Testis (tissue), 2 donors: ENCODE measurements at regions not wholly inside any gene's neighbourhood (a gene's known extent, or its start where the extent isn't known, plus 50 kb on each side); places are given as distances from the start of the nearest gene placed in this dataset.

Source experiments
- POLR2A ChIP-seq: fragments of 450-650 bp; IDR thresholded peaks from one replicate; pipeline ENCODE4 v1.6.1; 2017; ENCODE audit warnings: antibody characterized with exemption, mild to moderate bottlenecking, moderate library complexity
- TF ChIP-seq, protein P1 (sequence below), 3 experiments: fragments of 450-650 bp in 2 of 3; fragments of 200-600 bp in 1 of 3; sonication (generic) in 1 of 3; IDR thresholded peaks; one replicate each; pipeline ENCODE4 v1.5.1; 2016 to 2019; ENCODE audit warnings: antibody characterized with exemption in 3 of 3, mild to moderate bottlenecking in 2 of 3, moderate library complexity in 1 of 3

DNA sequence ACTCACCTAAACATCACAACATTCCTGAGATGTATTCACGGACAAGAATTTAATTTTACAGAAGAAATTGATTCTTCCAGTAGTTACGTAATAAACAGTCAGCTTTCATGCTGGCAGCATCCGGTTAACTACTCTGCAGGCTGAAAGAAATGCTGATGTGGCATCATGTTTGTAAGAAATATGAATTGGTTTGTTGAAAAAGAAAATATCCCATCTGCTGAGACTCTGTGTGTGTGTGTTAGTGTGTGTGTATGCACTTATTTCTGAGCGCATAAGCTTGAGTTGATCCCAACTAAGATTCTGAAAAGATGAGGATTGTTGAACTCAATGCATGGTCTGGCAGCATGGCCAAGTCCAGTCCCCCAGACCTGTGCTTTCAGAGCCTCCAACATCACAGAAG lies 74.3 kb upstream of the FAM216B start:
- TF ChIP-seq, protein P1, sequence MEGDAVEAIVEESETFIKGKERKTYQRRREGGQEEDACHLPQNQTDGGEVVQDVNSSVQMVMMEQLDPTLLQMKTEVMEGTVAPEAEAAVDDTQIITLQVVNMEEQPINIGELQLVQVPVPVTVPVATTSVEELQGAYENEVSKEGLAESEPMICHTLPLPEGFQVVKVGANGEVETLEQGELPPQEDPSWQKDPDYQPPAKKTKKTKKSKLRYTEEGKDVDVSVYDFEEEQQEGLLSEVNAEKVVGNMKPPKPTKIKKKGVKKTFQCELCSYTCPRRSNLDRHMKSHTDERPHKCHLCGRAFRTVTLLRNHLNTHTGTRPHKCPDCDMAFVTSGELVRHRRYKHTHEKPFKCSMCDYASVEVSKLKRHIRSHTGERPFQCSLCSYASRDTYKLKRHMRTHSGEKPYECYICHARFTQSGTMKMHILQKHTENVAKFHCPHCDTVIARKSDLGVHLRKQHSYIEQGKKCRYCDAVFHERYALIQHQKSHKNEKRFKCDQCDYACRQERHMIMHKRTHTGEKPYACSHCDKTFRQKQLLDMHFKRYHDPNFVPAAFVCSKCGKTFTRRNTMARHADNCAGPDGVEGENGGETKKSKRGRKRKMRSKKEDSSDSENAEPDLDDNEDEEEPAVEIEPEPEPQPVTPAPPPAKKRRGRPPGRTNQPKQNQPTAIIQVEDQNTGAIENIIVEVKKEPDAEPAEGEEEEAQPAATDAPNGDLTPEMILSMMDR (IDR thresholded peaks at IDR 0.05) = no peak
- no peak for TF ChIP-seq POLR2A
